Testis (tissue), 2 donors: ENCODE measurements at regions not wholly inside any gene's neighbourhood (a gene's known extent, or its start where the extent isn't known, plus 50 kb on each side); places are given as distances from the start of the nearest gene placed in this dataset.
A peak's percentile ranks its signal among the peaks of the same experiment; 100 is the strongest.

Experiments used
- DNase-seq: peaks from one replicate; pipeline ENCODE4 v3.0.0-alpha.2; 2019
- H3K27ac ChIP-seq, 2 donors: fragments of 200-600 bp; sonication (generic); one replicate each; pipeline ENCODE4 v1.5.1; 2019
- H3K27me3 ChIP-seq: fragments of 200-600 bp; sonication (generic); one replicate; pipeline ENCODE4 v1.5.1; 2019
- H3K36me3 ChIP-seq: fragments of 200-600 bp; sonication (generic); one replicate; pipeline ENCODE4 v1.5.1; 2017; ENCODE audit warnings: low read depth; ENCODE audit errors: missing control alignments
- H3K4me1 ChIP-seq: fragments of 200-600 bp; sonication (generic); one replicate; pipeline ENCODE4 v1.5.1; 2019
- H3K4me3 ChIP-seq, 2 donors: fragments of 200-600 bp; sonication (generic); one replicate each; pipeline ENCODE4 v1.5.1; 2017 to 2019
- H3K9me3 ChIP-seq: fragments of 200-600 bp; sonication (generic); one replicate; pipeline ENCODE4 v1.5.1; 2017
- CTCF ChIP-seq, 3 experiments: fragments of 450-650 bp in 2 of 3; fragments of 200-600 bp in 1 of 3; sonication (generic) in 1 of 3; IDR thresholded peaks; one replicate each; pipeline ENCODE4 v1.5.1; 2016 to 2019; ENCODE audit warnings: antibody characterized with exemption in 3 of 3, mild to moderate bottlenecking in 2 of 3, moderate library complexity in 1 of 3
- POLR2A ChIP-seq: fragments of 450-650 bp; IDR thresholded peaks from one replicate; pipeline ENCODE4 v1.6.1; 2017; ENCODE audit warnings: antibody characterized with exemption, mild to moderate bottlenecking, moderate library complexity
- WGBS, 2 donors: methylation state at CpG; one replicate each; pipeline ENCODE4 v1.1.5; 2018; 5-methylcytosine and 5-hydroxymethylcytosine counted together
- intact Hi-C: fragments of 100-400 bp; cut with DNase I; formaldehyde crosslinking; loops from one replicate; pipeline ENCODE4 v1.15.1; 2023; ENCODE audit warnings: low total_unique reads

DNA sequence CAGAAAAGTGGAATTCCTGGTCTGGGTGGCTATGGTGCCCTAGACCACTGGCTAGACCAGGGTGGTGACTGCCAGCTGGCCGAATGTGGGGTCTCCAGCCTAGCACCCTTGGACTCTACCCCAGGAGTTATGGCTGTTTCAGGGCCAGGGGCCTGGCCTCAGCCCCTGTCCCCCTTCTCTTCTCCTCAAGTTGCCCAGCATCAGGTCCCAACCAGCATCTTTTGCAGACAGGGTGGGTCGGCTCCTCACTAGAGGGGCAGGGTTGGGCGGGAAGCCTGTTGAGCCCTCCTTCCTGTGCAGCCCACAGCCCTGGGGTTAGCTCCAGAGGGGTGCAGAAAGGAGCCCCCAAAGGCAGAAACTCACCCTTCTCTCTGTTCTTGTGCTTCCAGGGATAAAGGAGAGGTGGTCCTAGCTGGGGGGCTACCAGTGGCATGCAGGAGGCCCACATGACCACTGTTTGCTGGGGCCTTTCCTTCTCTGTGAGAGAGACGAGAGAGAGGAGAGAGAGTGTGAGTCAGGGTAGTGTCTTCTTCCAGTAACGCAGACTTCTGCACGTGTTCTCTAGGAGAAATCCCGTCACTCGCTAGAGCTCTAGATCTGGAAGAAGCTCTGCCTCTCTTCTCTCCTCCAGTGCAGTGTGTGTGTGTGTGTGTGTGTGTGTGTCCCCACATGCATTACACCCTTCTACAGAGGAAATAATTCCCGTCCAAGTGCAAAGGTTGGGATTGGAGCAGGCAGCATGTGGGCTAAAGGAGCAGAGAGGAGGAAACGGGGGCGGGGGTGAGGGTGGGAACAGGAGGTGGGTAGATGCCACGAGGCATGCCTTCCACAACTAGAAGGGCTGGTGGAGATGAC is 209.4 kb downstream of the SEC14L1 start:
- WGBS, 2 donors = 46 to 50% methylated on average over 11 to 12 of the region's 12 CpGs

DNA sequence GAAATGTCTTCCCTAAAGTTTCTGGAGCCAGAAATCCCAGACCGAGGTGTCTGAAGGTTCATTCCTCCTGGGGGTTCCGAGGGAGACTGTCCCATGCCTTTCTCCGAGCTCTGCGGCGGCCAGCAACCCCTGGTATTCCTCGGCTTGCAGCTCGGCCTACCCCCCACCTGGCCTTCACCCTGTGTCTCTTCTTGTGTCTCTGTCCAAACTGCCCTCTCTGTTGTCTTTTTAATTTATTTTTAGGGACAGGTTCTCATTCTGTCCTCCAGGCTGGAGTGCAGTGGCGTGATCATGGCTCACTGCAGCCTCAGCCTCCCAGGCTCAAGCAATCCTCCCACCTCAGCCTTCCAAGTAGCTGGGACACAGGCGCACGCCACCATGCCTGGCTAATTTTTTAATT is 211.7 kb downstream of the SEC14L1 start:
- H3K27ac ChIP-seq = peak overlapping the region in 1 of 2 donors; percentile 17
- H3K4me3 ChIP-seq = no peak overlapping the region
- no peaks in the 10 kb centered on the region for H3K9me3 ChIP-seq
- peak; percentile 9 for DNase-seq
- peaks cover 52% of the 10 kb centered on the region for H3K4me1 ChIP-seq
- intact Hi-C loops = no loop called here
- WGBS, 2 donors = 83% methylated on average over 10 of the region's 10 CpGs
- TF ChIP-seq CTCF (IDR thresholded peaks at IDR 0.05) = no peak
- no peaks in the 10 kb centered on the region for H3K27me3 ChIP-seq
- no peaks in the 10 kb centered on the region for H3K36me3 ChIP-seq

More for the DNA sequence above, 209.4 kb downstream of the SEC14L1 start:
- TF ChIP-seq CTCF (IDR thresholded peaks at IDR 0.05) = no peak
- TF ChIP-seq POLR2A = no peak
- Histone ChIP-seq H3K27ac (peak overlapping the region in 1 of 2 donors; percentile 23), H3K36me3 (no peaks in the 10 kb centered on the region), H3K27me3 (no peaks in the 10 kb centered on the region), H3K4me1 (peaks cover 46% of the 10 kb centered on the region), H3K4me3 (no peak overlapping the region), H3K9me3 (no peaks in the 10 kb centered on the region)
- DNase-seq = peak; percentile 49
- intact Hi-C loops = no loop called here

GRCh38 chr17:77352996-77353395 is 212.2 kb downstream of the SEC14L1 start:
- H3K4me3 ChIP-seq = no peak overlapping the region
- H3K27ac ChIP-seq = peak overlapping the region in 1 of 2 donors; percentile 76
- no peaks in the 10 kb centered on the region for H3K9me3 ChIP-seq
- H3K36me3 ChIP-seq = no peaks in the 10 kb centered on the region
- 97 to 99% methylated on average over 6 of the region's 6 CpGs for WGBS, 2 donors
- TF ChIP-seq CTCF (IDR thresholded peaks at IDR 0.05) = no peak
- no peak for TF ChIP-seq POLR2A
- H3K4me1 ChIP-seq = peaks cover 52% of the 10 kb centered on the region
- H3K27me3 ChIP-seq = no peaks in the 10 kb centered on the region
- DNase-seq = peak; percentile 4
- intact Hi-C loops = no loop called here

DNA sequence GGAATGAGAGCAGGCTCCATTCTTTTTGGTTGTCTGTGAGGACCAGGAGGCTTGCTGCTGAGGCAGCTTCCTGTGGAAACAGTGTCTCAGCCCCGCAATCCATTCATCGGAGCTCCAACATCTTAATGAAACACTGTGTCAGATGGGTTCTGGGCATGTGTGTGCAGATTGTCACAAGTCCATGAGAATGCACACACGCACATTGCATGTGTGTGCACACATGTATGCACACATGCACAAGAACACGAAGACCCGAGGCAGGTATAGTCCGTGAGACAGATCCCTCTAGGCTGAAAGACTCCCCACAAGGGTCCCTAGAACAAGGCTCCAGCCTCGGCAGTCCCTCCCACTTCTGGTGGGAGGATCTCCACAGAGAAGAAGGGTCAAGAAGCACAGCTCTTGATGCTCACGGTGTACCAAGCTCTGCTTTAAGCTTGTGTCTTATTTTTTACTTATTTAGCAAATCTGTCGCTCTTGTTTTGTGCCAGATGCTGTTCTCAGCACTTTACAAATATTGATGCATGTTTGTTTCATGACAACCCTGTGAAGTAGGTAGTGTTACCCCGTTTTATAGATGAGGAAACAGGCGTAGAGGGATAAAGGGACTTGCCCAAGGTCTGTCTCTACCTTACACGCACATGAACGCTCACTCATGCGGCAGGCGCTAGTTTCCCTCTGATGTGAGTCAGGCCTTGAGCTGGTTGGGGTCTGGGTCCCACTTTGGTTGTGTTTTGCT is 213.1 kb downstream of the SEC14L1 start:
- 53 to 54% methylated on average over 12 to 15 of the region's 15 CpGs for WGBS, 2 donors
- peak; percentile 53 for DNase-seq
- intact Hi-C loops = no loop called here

More for the DNA sequence above, 213.1 kb downstream of the SEC14L1 start:
- H3K4me3 ChIP-seq = no peak overlapping the region
- TF ChIP-seq POLR2A (no peak), CTCF (IDR thresholded peaks at IDR 0.05) (no peak)
- H3K27me3 ChIP-seq = no peaks in the 10 kb centered on the region
- H3K27ac ChIP-seq = peak overlapping the region; percentile 61 to 76
- H3K4me1 ChIP-seq = peaks cover 52% of the 10 kb centered on the region
- no peaks in the 10 kb centered on the region for H3K9me3 ChIP-seq
- no peaks in the 10 kb centered on the region for H3K36me3 ChIP-seq
